AG10803 (cell line): ENCODE measurements at regions not wholly inside any gene's neighbourhood (a gene's known extent, or its start where the extent isn't known, plus 50 kb on each side); places are given as distances from the start of the nearest gene placed in this dataset.

Experiments
- DNase-seq: peaks from one replicate; pipeline ENCODE4 v3.0.0; 2010; ENCODE audit warnings: low read depth
- H3K4me3 ChIP-seq: 2 replicates; pipeline ENCODE4 v1.5.1; 2011; ENCODE audit warnings: mild to moderate bottlenecking, low read length, control low read depth
- TF ChIP-seq, protein P1 (sequence below): conservative IDR thresholded peaks from 2 replicates; pipeline ENCODE4 v1.5.1; 2011; ENCODE audit warnings: mild to moderate bottlenecking, low read length, control low read depth, inconsistent platforms

DNA sequence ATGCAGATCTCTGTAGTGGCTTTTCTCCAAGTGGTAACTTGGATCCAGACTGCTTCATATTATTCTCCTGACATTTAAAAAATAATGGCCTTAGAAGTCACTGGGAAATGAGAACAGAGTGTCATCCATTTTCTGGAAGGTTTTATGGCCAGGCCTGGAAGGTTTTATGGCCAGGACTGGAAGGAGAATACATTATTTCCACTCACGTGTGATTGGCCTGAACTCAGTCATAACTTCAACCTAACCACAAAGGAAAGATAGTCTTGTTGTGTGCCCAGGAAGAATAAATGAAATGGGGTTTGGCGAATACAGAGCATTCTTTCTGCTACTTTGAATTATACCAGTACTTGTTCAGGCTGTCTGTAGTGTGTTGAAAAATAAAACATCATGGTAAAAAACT is 360.9 kb downstream of the GPAM start:
- DNase-seq = peak; percentile 25
- H3K4me3 ChIP-seq = no peak overlapping the region
- TF ChIP-seq, protein P1, sequence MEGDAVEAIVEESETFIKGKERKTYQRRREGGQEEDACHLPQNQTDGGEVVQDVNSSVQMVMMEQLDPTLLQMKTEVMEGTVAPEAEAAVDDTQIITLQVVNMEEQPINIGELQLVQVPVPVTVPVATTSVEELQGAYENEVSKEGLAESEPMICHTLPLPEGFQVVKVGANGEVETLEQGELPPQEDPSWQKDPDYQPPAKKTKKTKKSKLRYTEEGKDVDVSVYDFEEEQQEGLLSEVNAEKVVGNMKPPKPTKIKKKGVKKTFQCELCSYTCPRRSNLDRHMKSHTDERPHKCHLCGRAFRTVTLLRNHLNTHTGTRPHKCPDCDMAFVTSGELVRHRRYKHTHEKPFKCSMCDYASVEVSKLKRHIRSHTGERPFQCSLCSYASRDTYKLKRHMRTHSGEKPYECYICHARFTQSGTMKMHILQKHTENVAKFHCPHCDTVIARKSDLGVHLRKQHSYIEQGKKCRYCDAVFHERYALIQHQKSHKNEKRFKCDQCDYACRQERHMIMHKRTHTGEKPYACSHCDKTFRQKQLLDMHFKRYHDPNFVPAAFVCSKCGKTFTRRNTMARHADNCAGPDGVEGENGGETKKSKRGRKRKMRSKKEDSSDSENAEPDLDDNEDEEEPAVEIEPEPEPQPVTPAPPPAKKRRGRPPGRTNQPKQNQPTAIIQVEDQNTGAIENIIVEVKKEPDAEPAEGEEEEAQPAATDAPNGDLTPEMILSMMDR = no peak

DNA sequence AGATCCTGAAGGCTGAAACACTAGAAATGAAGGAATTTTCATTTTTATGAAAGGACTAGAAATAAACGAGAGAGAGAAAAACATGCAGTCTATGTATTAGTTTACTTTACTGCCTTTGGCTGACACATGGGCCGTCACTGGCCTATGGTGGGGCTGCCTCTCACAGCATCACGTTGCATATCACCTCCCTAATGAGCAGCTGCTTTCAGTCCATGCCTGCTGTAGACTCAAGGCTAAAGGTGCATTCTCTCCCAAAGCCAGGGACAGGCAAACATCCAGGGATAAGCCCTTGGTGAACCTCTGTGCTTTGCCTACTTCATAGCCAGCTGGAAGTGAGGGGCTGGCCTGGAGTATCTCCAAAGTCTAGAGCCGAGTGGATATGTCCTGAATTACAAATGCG is 359.4 kb downstream of the GPAM start:
- no peak for DNase-seq
- TF ChIP-seq, protein P1 = no peak
- no peak overlapping the region for H3K4me3 ChIP-seq

DNA sequence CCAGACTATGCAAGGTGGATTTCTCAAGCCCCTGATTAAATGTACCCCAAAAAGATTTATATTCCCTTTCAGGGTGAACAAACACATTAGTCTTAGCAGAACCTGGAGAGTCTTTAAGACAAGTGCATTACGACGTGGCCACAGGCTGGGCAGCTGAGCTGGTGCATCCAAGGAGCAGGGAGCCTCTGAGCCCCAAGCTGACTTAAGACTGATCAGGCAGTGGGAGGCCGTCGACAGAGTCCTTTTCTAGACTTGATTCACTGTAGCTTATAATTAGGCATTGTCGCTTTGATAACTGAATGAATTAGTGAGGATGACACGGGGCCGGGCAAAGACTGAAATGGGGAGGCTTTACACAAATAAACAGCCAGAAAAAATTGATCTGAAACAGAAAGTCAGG is 353.2 kb downstream of the GPAM start:
- TF ChIP-seq, protein P1 = no peak
- no peak for DNase-seq
- no peak overlapping the region for H3K4me3 ChIP-seq

DNA sequence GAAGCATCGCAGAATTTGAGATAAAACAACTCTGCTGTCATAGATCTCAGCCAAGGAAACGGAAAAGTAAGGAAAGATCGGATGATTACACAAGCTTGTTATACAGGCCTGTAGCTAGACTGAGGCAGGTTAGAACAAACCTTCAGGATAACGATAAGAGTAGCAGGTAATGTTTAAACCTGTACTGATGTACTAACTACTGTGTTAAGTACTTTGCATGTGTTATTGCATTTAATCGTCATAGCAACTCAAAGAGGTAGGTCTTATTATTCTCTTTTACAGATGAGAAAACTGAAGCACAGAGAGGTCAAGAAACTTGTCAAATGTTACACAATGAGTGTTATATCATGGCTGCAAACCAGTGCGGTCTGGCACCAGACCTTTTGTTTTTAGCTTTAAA is 352.5 kb downstream of the GPAM start:
- no peak for DNase-seq
- TF ChIP-seq, protein P1 = no peak
- H3K4me3 ChIP-seq = no peak overlapping the region

DNA sequence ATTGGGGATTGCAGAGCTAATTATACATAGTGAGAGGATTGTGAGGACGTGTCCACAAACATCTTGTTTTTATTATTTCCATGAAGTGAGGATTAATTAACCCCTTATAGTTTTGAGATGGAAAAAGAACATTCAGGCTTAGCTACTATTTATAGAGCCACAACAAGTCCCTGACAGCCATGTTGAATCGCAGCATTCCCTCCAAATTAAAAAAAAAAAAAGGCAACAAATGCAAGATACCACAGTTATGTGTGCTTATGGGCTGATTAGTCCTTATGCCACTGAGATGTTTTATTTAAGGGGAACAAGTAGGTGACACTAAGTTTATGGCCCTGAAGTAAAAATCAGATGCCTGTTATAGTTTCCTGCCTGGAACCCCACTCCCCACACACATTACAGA is 350.3 kb downstream of the GPAM start:
- TF ChIP-seq, protein P1 = no peak
- no peak overlapping the region for H3K4me3 ChIP-seq
- no peak for DNase-seq

DNA sequence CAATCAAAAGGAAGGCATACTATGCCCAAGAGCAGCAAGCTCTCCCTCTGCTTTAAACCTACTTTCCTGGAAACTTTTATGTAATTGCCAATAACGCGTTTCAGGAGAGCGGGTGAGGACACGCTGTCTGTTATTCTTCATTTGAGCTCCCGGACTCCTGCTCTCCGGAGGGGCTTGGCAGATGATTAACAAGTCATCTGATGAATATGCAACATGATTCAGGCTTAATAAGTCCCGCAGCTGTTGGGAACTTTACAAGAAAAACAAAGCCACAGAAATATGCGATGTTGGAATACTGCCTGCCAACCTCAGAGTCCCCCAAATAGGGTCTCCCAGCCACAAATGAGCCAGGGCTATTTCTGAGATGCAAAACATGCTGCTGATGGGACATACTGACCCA is 348.0 kb downstream of the GPAM start:
- peak; percentile 42 for DNase-seq
- no peak overlapping the region for H3K4me3 ChIP-seq
- TF ChIP-seq, protein P1 = no peak

DNA sequence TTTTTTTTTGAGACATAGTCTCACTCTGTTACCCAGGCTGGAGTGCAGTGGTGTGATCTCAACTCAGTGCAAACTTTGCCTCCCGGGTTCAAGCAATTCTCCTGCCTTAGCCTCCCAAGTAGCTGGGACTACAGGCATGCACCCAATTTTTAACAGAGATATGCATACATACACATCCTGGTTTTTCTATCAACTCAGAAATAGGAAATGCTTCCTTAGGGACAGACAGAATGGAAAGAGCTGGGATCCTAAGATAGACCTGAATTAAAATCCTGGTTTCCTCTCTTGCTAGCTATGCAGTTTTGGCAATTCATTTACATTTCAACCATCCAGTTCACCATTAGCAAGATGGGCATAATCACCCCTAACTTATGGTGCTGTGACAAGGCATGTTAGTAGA is 347.5 kb downstream of the GPAM start:
- no peak for DNase-seq
- TF ChIP-seq, protein P1 = no peak
- no peak overlapping the region for H3K4me3 ChIP-seq
